H9 (cell line): ENCODE measurements at regions not wholly inside any gene's neighbourhood (a gene's known extent, or its start where the extent isn't known, plus 50 kb on each side); places are given as distances from the start of the nearest gene placed in this dataset.

Experiments
- DNase-seq: peaks from one replicate; pipeline ENCODE4 v3.0.0-alpha.2; 2017
- H2AFZ ChIP-seq: one replicate; pipeline ENCODE4 v1.6.1; 2013; ENCODE audit warnings: mild to moderate bottlenecking, low read length, control low read depth, moderate library complexity
- H2AK5ac ChIP-seq: 2 replicates; pipeline ENCODE4 v1.6.1; 2013; ENCODE audit warnings: low read length, control low read depth, mixed read lengths; ENCODE audit not compliant: insufficient read length
- H2BK120ac ChIP-seq: one replicate; pipeline ENCODE4 v1.6.1; 2013; ENCODE audit warnings: low read depth, mild to moderate bottlenecking, low read length, control low read depth, inconsistent platforms; ENCODE audit not compliant: poor library complexity, severe bottlenecking
- H2BK12ac ChIP-seq: 2 replicates; pipeline ENCODE4 v1.6.1; 2013; ENCODE audit warnings: low read length, control low read depth, mixed read lengths, low read depth; ENCODE audit not compliant: insufficient read length
- H2BK15ac ChIP-seq: 2 replicates; pipeline ENCODE4 v1.6.1; 2013; ENCODE audit warnings: low read depth, low read length, control low read depth
- H2BK20ac ChIP-seq: one replicate; pipeline ENCODE4 v1.6.1; 2013; ENCODE audit warnings: low read depth, mild to moderate bottlenecking, low read length, control low read depth, inconsistent platforms; ENCODE audit not compliant: poor library complexity, severe bottlenecking
- H2BK5ac ChIP-seq: 2 replicates; pipeline ENCODE4 v1.6.1; 2013; ENCODE audit warnings: low read length, control low read depth, mixed read lengths; ENCODE audit not compliant: insufficient read length
- H3K14ac ChIP-seq: 2 replicates; pipeline ENCODE4 v1.6.1; 2013; ENCODE audit warnings: low read length, control low read depth; ENCODE audit not compliant: insufficient read depth
- H3K18ac ChIP-seq: 2 replicates; pipeline ENCODE4 v1.6.1; 2013; ENCODE audit warnings: low read depth, mild to moderate bottlenecking, mixed read lengths, low read length, control low read depth; ENCODE audit not compliant: insufficient read length
- H3K23ac ChIP-seq: 2 replicates; pipeline ENCODE4 v1.6.1; 2013; ENCODE audit warnings: low read length, control low read depth, mixed read lengths, low read depth; ENCODE audit not compliant: insufficient read length
- H3K23me2 ChIP-seq: 2 replicates; pipeline ENCODE4 v1.6.1; 2013; ENCODE audit warnings: low read depth, mild to moderate bottlenecking, mixed read lengths, low read length, control low read depth; ENCODE audit not compliant: insufficient read length, poor library complexity, severe bottlenecking
- H3K27ac ChIP-seq: 2 replicates; pipeline ENCODE4 v1.5.1; 2013; ENCODE audit warnings: low read length, control low read depth, mixed read lengths, low read depth; ENCODE audit not compliant: insufficient read length
- H3K27me3 ChIP-seq: 2 replicates; pipeline ENCODE4 v1.6.1; 2013; ENCODE audit warnings: low read length, control low read depth, inconsistent platforms; ENCODE audit not compliant: insufficient read depth
- H3K4ac ChIP-seq: 2 replicates; pipeline ENCODE4 v1.6.1; 2013; ENCODE audit warnings: low read depth, mild to moderate bottlenecking, control low read depth, inconsistent platforms, low read length, moderate library complexity
- H3K4me1 ChIP-seq: 2 replicates; pipeline ENCODE4 v1.6.1; 2013; ENCODE audit warnings: low read length, control low read depth, inconsistent platforms; ENCODE audit not compliant: insufficient read depth
- H3K4me2 ChIP-seq: 2 replicates; pipeline ENCODE4 v1.6.1; 2013; ENCODE audit warnings: low read length, control low read depth, mixed read lengths; ENCODE audit not compliant: insufficient read length, insufficient read depth
- H3K56ac ChIP-seq: 2 replicates; pipeline ENCODE4 v1.6.1; 2013; ENCODE audit warnings: low read depth, mild to moderate bottlenecking, mixed read lengths, low read length, control low read depth; ENCODE audit not compliant: insufficient read length
- H3K79me1 ChIP-seq: 2 replicates; pipeline ENCODE4 v1.6.1; 2013; ENCODE audit warnings: low read depth, mild to moderate bottlenecking, moderate library complexity, low read length, control low read depth, inconsistent platforms; ENCODE audit not compliant: insufficient read depth, poor library complexity, severe bottlenecking
- H3K79me2 ChIP-seq: 2 replicates; pipeline ENCODE4 v1.6.1; 2013; ENCODE audit warnings: low read length, control low read depth, inconsistent platforms; ENCODE audit not compliant: insufficient read depth
- H3K9ac ChIP-seq: 2 replicates; pipeline ENCODE4 v1.6.1; 2013; ENCODE audit warnings: low read length, control low read depth, mixed read lengths; ENCODE audit not compliant: insufficient read length; ENCODE audit errors: extremely low read depth
- H3K9me3 ChIP-seq: one replicate; pipeline ENCODE4 v1.6.1; 2013; ENCODE audit warnings: low read depth, low read length, inconsistent platforms; ENCODE audit not compliant: control insufficient read depth
- H3T11ph ChIP-seq: one replicate; pipeline ENCODE4 v1.6.1; 2013; ENCODE audit warnings: mild to moderate bottlenecking, low read length, control low read depth, inconsistent platforms
- H4K20me1 ChIP-seq: one replicate; pipeline ENCODE4 v1.6.1; 2013; ENCODE audit not compliant: control insufficient read depth, insufficient read length, insufficient read depth
- H4K5ac ChIP-seq: 2 replicates; pipeline ENCODE4 v1.6.1; 2013; ENCODE audit warnings: low read depth, mild to moderate bottlenecking, mixed read lengths, low read length, control low read depth; ENCODE audit not compliant: insufficient read length
- H4K8ac ChIP-seq: replicated peaks from 2 replicates; pipeline ENCODE4 v1.6.1; 2013; ENCODE audit warnings: low read length, control low read depth, mixed read lengths, low read depth; ENCODE audit not compliant: insufficient read length
- H4K91ac ChIP-seq: 2 replicates; pipeline ENCODE4 v1.6.1; 2013; ENCODE audit warnings: low read depth, mild to moderate bottlenecking, moderate library complexity, mixed read lengths, low read length, control low read depth; ENCODE audit not compliant: insufficient read length
- H3K27ac Mint-ChIP-seq, 3 experiments: 2 replicates in 2 of 3; 3 replicates in 1 of 3; pipeline ENCODE4 v1.8.0; 2020 to 2021; ENCODE audit warnings: mixed read lengths in 3 of 3, mild to moderate bottlenecking in 1 of 3, moderate library complexity in 1 of 3
- H3K27me3 Mint-ChIP-seq: 2 replicates; pipeline ENCODE4 v1.8.0; 2021; ENCODE audit warnings: low read depth, mild to moderate bottlenecking, moderate library complexity, mixed read lengths
- H3K36me3 Mint-ChIP-seq, 3 experiments: 2 replicates in 2 of 3; 3 replicates in 1 of 3; pipeline ENCODE4 v1.8.0; 2020 to 2021; ENCODE audit warnings: low read depth in 3 of 3, mixed read lengths in 3 of 3; ENCODE audit not compliant: insufficient read depth in 1 of 3
- H3K4me1 Mint-ChIP-seq, 2 experiments: 2 replicates each; pipeline ENCODE4 v1.8.0; 2020; ENCODE audit warnings: mixed read lengths in 2 of 2
- H3K4me3 Mint-ChIP-seq, 2 experiments: 2 replicates in 1 of 2; 3 replicates in 1 of 2; pipeline ENCODE4 v1.8.0; 2020 to 2021; ENCODE audit warnings: mild to moderate bottlenecking in 2 of 2, mixed read lengths in 2 of 2, moderate library complexity in 1 of 2
- H3K9me3 Mint-ChIP-seq, 2 experiments: 2 replicates in 1 of 2; 3 replicates in 1 of 2; pipeline ENCODE4 v1.8.0; 2020; ENCODE audit warnings: mild to moderate bottlenecking in 2 of 2, mixed read lengths in 2 of 2, moderate library complexity in 1 of 2
- WGBS: extraction: QIAGEN DNeasy Blood & Tissue Kit; methylation state at CpG from one replicate; pipeline ENCODE4 v1.1.7; 2013; ENCODE audit warnings: missing lambda C conversion rate, low lambda C conversion rate, mixed read lengths; ENCODE audit not compliant: insufficient read length; ENCODE audit errors: extremely low coverage; 5-methylcytosine and 5-hydroxymethylcytosine counted together
- TF ChIP-seq, protein P1 (sequence below): fragments of 200-600 bp; sonication (generic); conservative IDR thresholded peaks from 3 replicates; pipeline ENCODE4 v1.8.0; 2021; ENCODE audit warnings: antibody characterized with exemption, mild to moderate bottlenecking

DNA sequence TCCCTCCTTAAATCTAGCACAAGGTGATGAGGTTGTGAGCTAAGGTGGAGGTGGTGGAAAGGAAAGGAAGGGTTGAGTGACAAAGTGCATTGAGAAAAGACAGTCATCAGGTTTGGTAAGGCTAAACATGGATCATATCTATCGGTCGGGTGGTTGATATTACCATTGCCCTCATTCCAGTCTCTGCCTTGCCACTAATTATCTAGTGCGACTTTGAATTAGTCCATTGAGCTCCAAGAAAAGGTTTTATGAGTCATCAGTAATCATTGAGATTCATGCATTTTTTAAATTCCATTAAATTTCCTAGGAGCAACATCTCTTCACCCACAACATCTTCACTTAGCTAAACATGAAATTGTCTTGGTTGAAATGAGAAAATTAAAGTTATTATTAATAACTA is 68.9 kb upstream of the FRMD4A start:
- H3K27ac Mint-ChIP-seq: no peak overlapping the region
- peaks cover 14 to 15% of the 10 kb centered on the region in 2 experiments for H3K4me1 Mint-ChIP-seq
- H2AK5ac ChIP-seq: no peak overlapping the region
- no peak overlapping the region for H2BK5ac ChIP-seq
- H3K23me2 ChIP-seq: no peaks in the 10 kb centered on the region
- H3K56ac ChIP-seq: no peak overlapping the region
- no peaks in the 10 kb centered on the region for H3K79me1 ChIP-seq
- no peak overlapping the region for H4K5ac ChIP-seq
- H4K91ac ChIP-seq: no peak overlapping the region
- no CpG with 5 or more reads among the region's 3 CpGs for WGBS
- H2BK20ac ChIP-seq: no peak overlapping the region
- no peaks in the 10 kb centered on the region for H3K9me3 ChIP-seq
- H3K4me3 Mint-ChIP-seq: no peak overlapping the region
- H2BK120ac ChIP-seq: no peak overlapping the region
- no peak overlapping the region for H3K4ac ChIP-seq
- no peak overlapping the region for H3K9ac ChIP-seq
- H4K20me1 ChIP-seq: no peaks in the 10 kb centered on the region
- no peak overlapping the region for H3K23ac ChIP-seq
- peaks cover 6% of the 10 kb centered on the region; the same call in 1 of the 2 replicates for H3K4me1 ChIP-seq
- no peak for DNase-seq
- H2BK15ac ChIP-seq: no peak overlapping the region
- H3K27me3 ChIP-seq: no peaks in the 10 kb centered on the region
- H3T11ph ChIP-seq: no peak overlapping the region
- H3K4me2 ChIP-seq: no peak overlapping the region
- H3K36me3 Mint-ChIP-seq: peaks cover 0 to 8% (median 5%) of the 10 kb centered on the region in 3 experiments; a peak in 3 of 7 replicates
- TF ChIP-seq, protein P1, sequence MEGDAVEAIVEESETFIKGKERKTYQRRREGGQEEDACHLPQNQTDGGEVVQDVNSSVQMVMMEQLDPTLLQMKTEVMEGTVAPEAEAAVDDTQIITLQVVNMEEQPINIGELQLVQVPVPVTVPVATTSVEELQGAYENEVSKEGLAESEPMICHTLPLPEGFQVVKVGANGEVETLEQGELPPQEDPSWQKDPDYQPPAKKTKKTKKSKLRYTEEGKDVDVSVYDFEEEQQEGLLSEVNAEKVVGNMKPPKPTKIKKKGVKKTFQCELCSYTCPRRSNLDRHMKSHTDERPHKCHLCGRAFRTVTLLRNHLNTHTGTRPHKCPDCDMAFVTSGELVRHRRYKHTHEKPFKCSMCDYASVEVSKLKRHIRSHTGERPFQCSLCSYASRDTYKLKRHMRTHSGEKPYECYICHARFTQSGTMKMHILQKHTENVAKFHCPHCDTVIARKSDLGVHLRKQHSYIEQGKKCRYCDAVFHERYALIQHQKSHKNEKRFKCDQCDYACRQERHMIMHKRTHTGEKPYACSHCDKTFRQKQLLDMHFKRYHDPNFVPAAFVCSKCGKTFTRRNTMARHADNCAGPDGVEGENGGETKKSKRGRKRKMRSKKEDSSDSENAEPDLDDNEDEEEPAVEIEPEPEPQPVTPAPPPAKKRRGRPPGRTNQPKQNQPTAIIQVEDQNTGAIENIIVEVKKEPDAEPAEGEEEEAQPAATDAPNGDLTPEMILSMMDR: no peak
- no peak overlapping the region for H3K27ac ChIP-seq
- H3K9me3 Mint-ChIP-seq: peaks cover 3 to 5% of the 10 kb centered on the region in 2 experiments
- H3K79me2 ChIP-seq: 0 out of 2 replicates have a peak, but pooled peaks cover 1% of the 10 kb centered on the region
- H3K14ac ChIP-seq: no peak overlapping the region
- H3K18ac ChIP-seq: no peak overlapping the region
- no peak overlapping the region for H2AFZ ChIP-seq
- no peak overlapping the region for H4K8ac ChIP-seq
- H2BK12ac ChIP-seq: no peak overlapping the region
- no peaks in the 10 kb centered on the region for H3K27me3 Mint-ChIP-seq
